ENCODE measurements at regions not wholly inside any gene's neighbourhood (a gene's known extent, or its start where the extent isn't known, plus 50 kb on each side); places are given as distances from the start of the nearest gene placed in this dataset.

DNA sequence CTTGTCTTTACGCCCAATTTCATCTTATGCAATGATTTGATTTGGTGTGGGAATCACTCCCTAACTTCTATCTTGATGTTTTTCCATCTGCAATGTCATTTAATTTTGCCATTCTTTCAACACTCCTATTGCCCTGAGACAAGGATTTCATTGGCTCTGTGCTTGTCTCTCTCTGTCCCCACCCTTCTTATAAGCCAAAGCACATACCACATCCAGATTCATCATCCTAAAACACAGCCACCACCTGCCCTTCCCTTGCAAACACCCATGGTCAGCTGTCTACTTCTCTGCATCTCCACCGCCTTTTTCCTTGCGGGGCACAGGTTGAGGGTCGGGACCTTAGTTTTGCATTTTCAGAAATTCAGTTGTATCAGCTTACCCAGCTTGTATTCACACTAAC, 225.8 kb upstream of the SOX21 start:
- TF ChIP-seq CTCF (IDR thresholded peaks at IDR 0.05) (no peak), POLR2A (IDR thresholded peaks at IDR 0.05) (no peak)

All from esophagus squamous epithelium (tissue), 4 donors.